NCI-H146 (cell line): ENCODE measurements at regions not wholly inside any gene's neighbourhood (a gene's known extent, or its start where the extent isn't known, plus 50 kb on each side); places are given as distances from the start of the nearest gene placed in this dataset.

Experiments
- DNase-seq: peaks from one replicate; lab custom pipeline; 2025; lab: John Stamatoyannopoulos, UW

DNA sequence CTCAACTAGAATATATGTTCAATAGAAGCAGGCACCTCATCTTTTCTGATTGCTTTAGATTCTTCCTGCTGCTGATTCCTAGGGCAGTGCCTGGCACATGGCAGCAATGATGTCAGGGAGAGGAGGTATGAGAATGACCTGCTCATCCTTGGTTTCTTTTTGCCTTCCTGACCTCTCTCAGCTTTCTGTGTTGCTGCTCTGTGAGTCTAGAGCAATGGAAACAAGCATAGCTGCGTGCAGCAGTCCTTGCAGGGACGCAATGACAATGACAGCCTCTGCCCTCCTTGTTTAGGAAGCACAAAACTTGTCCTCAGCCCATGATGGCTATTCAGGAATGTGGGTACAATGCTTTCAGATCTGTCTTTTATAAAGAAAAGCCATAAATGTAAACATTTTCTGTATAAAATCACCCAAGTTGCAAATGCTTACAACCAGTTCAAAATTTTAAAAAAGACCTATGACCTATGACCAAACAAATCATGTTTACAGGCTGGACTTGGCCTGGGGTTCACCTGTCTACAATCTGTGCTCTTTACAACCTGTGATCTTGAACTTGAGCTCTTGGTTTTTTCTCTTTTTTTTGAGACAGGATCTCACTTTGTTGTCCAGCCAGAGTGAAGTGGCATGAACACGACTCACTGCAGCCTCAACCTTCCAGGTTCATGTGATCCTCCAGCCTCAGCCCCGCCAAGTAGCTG lies 549.4 kb upstream of the ATP2B1 start:
- no peak for DNase-seq

GRCh38 chr12:90254796-90255195 lies 546.2 kb upstream of the ATP2B1 start:
- DNase-seq: no peak

- DNase-seq: peak; percentile 2
Observed at GRCh38 chr12:90253674-90254181, 545.1 kb upstream of the ATP2B1 start.

DNA sequence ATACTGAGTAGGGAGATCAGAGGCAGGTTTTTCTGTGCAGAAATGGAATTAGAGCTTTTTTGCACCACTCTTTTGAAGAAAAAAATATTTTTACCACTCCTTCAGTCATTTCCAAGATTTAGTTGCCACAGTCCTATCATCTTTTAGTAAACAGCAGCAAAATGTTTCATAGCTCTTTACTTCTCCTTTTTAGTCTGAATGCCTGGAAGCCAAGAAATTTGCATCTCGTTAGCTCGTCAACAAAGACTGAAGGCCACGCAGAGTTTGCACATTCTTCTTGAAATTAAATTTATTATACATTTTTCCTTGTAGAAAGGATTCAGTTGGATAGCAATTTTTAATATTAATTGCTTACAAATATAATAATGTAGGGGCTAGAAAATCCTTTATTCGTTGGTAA lies 544.5 kb upstream of the ATP2B1 start:
- no peak for DNase-seq

- DNase-seq: no peak
Observed at GRCh38 chr12:90250766-90251165, 542.1 kb upstream of the ATP2B1 start.

DNA sequence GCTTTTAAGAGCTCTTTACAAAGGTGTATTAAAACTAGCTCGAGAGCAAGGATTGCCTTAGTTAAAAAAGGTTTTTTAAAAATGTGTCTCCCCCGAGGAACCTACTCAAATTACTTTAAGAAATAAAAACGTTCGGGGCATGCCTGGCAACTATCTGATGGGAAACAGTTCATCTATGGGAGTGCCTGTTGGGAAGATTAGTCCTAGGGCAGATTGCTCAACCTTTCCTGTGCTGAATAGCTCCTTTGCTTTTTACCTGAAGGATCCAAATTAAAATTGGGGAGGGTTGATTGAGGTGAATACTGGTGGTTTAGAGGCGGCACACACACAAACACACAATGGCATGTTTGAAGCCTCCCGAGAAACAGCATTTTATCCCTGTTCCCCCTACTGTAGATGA lies 541.4 kb upstream of the ATP2B1 start:
- no peak for DNase-seq

GRCh38 chr12:90246688-90247087 lies 538.0 kb upstream of the ATP2B1 start:
- DNase-seq: no peak

DNA sequence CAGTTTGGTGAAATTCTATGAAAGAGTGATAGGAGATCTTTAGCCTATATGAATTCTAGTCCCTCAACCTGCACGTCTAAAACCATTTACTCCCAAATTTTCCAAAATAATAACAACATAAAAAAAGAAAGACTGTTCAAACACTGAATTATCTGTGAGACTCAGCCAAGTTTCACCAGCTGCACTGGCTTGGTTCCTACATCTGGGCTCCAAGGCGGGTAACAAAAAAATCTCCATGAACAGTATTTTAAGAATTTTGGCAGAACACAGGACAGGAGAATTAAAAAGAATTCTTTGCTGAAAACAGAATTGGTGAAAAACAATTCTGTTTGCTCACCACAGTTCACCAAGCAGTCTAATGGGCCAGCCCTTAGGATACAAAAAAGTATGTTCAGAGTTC lies 536.8 kb upstream of the ATP2B1 start:
- DNase-seq: no peak

DNA sequence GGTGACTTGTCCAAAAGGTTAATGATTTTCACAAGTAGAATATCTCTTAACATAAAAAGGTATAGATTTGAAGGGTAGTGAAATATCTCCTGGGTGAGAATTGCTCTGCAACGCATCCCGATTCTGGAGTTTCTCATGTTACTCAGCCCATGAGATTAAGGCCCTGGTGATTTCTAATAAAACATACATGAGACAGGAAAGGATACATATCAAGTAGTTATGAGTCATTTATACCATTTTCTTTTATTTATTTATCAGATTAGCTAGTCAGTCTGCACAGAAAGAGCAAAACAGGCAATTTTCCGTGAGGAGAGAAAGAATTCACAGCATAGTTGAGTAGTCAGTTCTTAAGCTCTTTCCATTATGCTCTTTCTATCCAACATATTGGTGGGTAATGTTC lies 535.6 kb upstream of the ATP2B1 start:
- no peak for DNase-seq

GRCh38 chr12:90243211-90243610 lies 534.6 kb upstream of the ATP2B1 start:
- DNase-seq: no peak

- DNase-seq: no peak
Observed at GRCh38 chr12:90239732-90240260, 531.2 kb upstream of the ATP2B1 start.

DNA sequence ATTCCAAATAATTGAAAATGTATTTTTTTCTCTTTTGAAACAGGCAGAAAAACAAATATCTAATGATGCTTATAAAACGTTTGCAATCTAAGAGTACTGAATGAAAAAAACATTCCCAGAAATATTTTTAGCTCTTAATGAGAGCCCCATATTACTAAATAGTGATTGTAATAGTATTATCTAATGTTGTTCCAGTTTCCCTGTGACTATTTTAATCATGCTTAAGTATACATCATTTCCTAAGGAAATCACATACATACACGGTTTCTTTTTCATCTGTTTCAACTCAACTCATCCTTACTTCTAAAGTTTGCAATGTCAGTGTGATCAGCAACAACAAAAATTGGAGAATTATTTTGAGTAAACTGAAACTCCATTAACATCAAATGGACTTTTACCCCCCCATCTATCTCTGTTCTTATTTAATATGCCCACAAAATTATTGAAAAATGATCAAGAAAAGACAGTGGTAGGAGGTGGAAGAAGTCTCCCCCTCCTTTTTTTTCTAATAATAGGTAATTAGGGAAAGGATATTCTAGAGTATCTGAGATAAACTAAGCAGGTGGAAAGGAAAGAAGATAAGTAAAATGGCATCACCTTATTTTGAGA lies 530.1 kb upstream of the ATP2B1 start:
- DNase-seq: no peak

- DNase-seq: no peak
Observed at GRCh38 chr12:90237841-90238240, 529.2 kb upstream of the ATP2B1 start.

GRCh38 chr12:90235642-90236041 lies 527.0 kb upstream of the ATP2B1 start:
- DNase-seq: no peak

GRCh38 chr12:90234472-90234871 lies 525.8 kb upstream of the ATP2B1 start:
- no peak for DNase-seq

- DNase-seq: no peak
Observed at GRCh38 chr12:90233168-90234100, 524.8 kb upstream of the ATP2B1 start.

DNA sequence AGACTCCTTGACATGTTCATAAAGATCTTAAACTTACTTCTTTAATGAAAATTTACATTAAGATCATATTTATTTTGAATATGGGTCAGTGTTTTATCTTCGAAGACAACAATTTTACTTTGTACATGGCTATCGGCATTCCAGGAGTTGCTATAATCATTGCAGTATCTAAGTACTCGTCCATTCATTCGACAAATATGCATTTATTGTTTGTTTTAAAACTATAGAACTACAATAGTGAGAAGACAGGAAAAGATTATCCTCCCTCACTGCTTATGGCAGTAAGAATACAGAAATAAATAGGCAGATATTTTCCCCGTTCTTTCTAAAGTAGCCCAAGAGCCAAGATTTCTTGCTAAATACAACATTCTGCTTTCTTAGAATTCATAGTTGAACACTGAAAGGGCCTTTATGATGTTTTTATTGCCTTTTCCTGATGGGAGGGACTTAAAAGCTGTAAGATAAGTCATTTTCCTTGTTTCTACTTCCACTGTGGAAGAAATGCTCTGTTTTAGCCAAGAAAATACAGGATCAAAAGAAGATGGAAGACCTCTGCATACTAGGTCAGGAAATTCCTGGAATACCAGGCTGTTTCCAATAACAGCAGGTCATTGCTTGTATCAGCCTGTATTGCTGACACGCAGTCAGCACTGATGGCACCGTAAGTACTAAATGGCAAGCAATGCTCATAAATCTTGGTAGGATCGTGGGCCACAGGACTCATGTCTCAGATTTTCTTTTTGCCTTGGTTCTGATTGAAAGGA lies 521.0 kb upstream of the ATP2B1 start:
- no peak for DNase-seq

- DNase-seq: no peak
Observed at GRCh38 chr12:90226211-90226610, 517.6 kb upstream of the ATP2B1 start.

DNA sequence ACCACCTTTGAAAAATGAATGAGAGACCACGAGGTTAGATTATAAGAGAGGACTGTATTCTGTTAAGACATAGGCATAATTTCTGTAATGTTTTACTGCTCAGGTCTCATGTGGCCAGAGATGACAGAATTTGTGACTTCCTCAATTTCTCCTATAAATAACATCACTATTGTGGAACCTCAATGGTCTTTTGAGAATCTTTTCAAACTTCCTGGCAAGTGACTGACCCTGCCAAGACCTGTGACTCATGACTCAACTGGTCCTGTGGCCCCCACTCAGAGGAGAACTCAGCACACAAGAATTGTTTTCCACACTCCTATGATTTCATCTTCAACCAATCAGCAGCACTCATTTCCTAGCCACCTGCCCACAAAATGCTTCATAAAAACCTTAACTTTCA lies 508.2 kb upstream of the ATP2B1 start:
- no peak for DNase-seq

GRCh38 chr12:90216020-90216552 lies 507.4 kb upstream of the ATP2B1 start:
- no peak for DNase-seq

- no peak for DNase-seq
Observed at GRCh38 chr12:90211017-90211416, 502.4 kb upstream of the ATP2B1 start.
